SH-SY5Y (cell line): ENCODE measurements at regions not wholly inside any gene's neighbourhood (a gene's known extent, or its start where the extent isn't known, plus 50 kb on each side); places are given as distances from the start of the nearest gene placed in this dataset.

Experiments
- GATA2 ChIP-seq: IDR thresholded peaks from 2 replicates; pipeline ENCODE4 v1.6.1; 2011; ENCODE audit warnings: mild to moderate bottlenecking, low read depth, low read length
- GATA3 ChIP-seq: IDR thresholded peaks from 2 replicates; pipeline ENCODE4 v1.6.1; 2011; ENCODE audit warnings: low read depth, mild to moderate bottlenecking, low read length, moderate library complexity

GRCh38 chr1:192958350-192958749, 100.8 kb downstream of the UCHL5 start:
- TF ChIP-seq GATA3 (no peak), GATA2 (no peak)

GRCh38 chr1:192958871-192959270, 100.3 kb downstream of the UCHL5 start:
- TF ChIP-seq GATA2 (no peak), GATA3 (no peak)

- TF ChIP-seq GATA3 = no peak
- TF ChIP-seq GATA2 = no peak
Measured at GRCh38 chr1:192959657-192960186, 99.4 kb downstream of the UCHL5 start.
